Osteocyte (in vitro differentiated cells): ENCODE measurements at regions not wholly inside any gene's neighbourhood (a gene's known extent, or its start where the extent isn't known, plus 50 kb on each side); places are given as distances from the start of the nearest gene placed in this dataset.

Experiments used
- DNase-seq: peaks from one replicate; pipeline ENCODE4 v3.0.0; 2021; ENCODE audit warnings: mixed read lengths; ENCODE audit not compliant: unreplicated experiment; ENCODE audit errors: extremely low spot score
- H3K27ac Mint-ChIP-seq: one replicate; pipeline ENCODE4 v1.8.0; 2021; ENCODE audit warnings: mild to moderate bottlenecking, mixed read lengths; ENCODE audit not compliant: unreplicated experiment
- H3K27me3 Mint-ChIP-seq: one replicate; pipeline ENCODE4 v1.8.0; 2021; ENCODE audit warnings: mixed read lengths; ENCODE audit not compliant: unreplicated experiment
- H3K36me3 Mint-ChIP-seq: one replicate; pipeline ENCODE4 v1.8.0; 2021; ENCODE audit warnings: mixed read lengths; ENCODE audit not compliant: unreplicated experiment
- H3K4me1 Mint-ChIP-seq: one replicate; pipeline ENCODE4 v1.8.0; 2021; ENCODE audit warnings: mixed read lengths; ENCODE audit not compliant: unreplicated experiment
- H3K4me3 Mint-ChIP-seq: one replicate; pipeline ENCODE4 v1.8.0; 2021; ENCODE audit warnings: mild to moderate bottlenecking, moderate library complexity, mixed read lengths; ENCODE audit not compliant: unreplicated experiment
- H3K9me3 Mint-ChIP-seq: one replicate; pipeline ENCODE4 v1.8.0; 2021; ENCODE audit warnings: mixed read lengths; ENCODE audit not compliant: unreplicated experiment
- CTCF ChIP-seq: fragments of 200-600 bp; sonication (generic); IDR thresholded peaks from 2 replicates; pipeline ENCODE4 v1.5.0; 2021; ENCODE audit warnings: antibody characterized with exemption, mild to moderate bottlenecking, moderate library complexity

- no peaks in the 10 kb centered on the region for H3K27me3 Mint-ChIP-seq
- H3K27ac Mint-ChIP-seq: no peak overlapping the region
- no peaks in the 10 kb centered on the region for H3K36me3 Mint-ChIP-seq
- peaks cover 43% of the 10 kb centered on the region for H3K9me3 Mint-ChIP-seq
- no peak for DNase-seq
- H3K4me3 Mint-ChIP-seq: no peak overlapping the region
- TF ChIP-seq CTCF: no peak
- H3K4me1 Mint-ChIP-seq: no peaks in the 10 kb centered on the region
Measured at GRCh38 chr5:4243479-4244264, 648.0 kb downstream of the IRX1 start.

- Mint-ChIP-seq H3K27me3 (no peaks in the 10 kb centered on the region), H3K4me1 (no peaks in the 10 kb centered on the region), H3K27ac (no peak overlapping the region), H3K36me3 (no peaks in the 10 kb centered on the region), H3K4me3 (no peak overlapping the region), H3K9me3 (peaks cover 37% of the 10 kb centered on the region)
- DNase-seq: no peak
- TF ChIP-seq CTCF: no peak
Measured at GRCh38 chr5:4244306-4244705, 648.7 kb downstream of the IRX1 start.

- no peak overlapping the region for H3K27ac Mint-ChIP-seq
- DNase-seq: no peak
- H3K9me3 Mint-ChIP-seq: peaks cover 39% of the 10 kb centered on the region
- no peak for TF ChIP-seq CTCF
- H3K36me3 Mint-ChIP-seq: no peaks in the 10 kb centered on the region
- no peaks in the 10 kb centered on the region for H3K4me1 Mint-ChIP-seq
- H3K27me3 Mint-ChIP-seq: no peaks in the 10 kb centered on the region
- H3K4me3 Mint-ChIP-seq: no peak overlapping the region
Measured at GRCh38 chr5:4245076-4245475, 649.4 kb downstream of the IRX1 start.

GRCh38 chr5:4245511-4245910 lies 649.9 kb downstream of the IRX1 start:
- no peaks in the 10 kb centered on the region for H3K36me3 Mint-ChIP-seq
- H3K27me3 Mint-ChIP-seq: no peaks in the 10 kb centered on the region
- no peak overlapping the region for H3K4me3 Mint-ChIP-seq
- peaks cover 42% of the 10 kb centered on the region for H3K9me3 Mint-ChIP-seq
- TF ChIP-seq CTCF: no peak
- no peak overlapping the region for H3K27ac Mint-ChIP-seq
- DNase-seq: no peak
- H3K4me1 Mint-ChIP-seq: no peaks in the 10 kb centered on the region

GRCh38 chr5:4246447-4246846 lies 650.8 kb downstream of the IRX1 start:
- H3K36me3 Mint-ChIP-seq: no peaks in the 10 kb centered on the region
- H3K9me3 Mint-ChIP-seq: peaks cover 39% of the 10 kb centered on the region
- no peak overlapping the region for H3K27ac Mint-ChIP-seq
- no peak for TF ChIP-seq CTCF
- H3K27me3 Mint-ChIP-seq: no peaks in the 10 kb centered on the region
- DNase-seq: no peak
- no peak overlapping the region for H3K4me3 Mint-ChIP-seq
- no peaks in the 10 kb centered on the region for H3K4me1 Mint-ChIP-seq
